HG02884 (cell line): ENCODE measurements at regions not wholly inside any gene's neighbourhood (a gene's known extent, or its start where the extent isn't known, plus 50 kb on each side); places are given as distances from the start of the nearest gene placed in this dataset.

Experiments used
- ATAC-seq: cut with Tn5 transposase; IDR thresholded peaks from one replicate; pipeline ENCODE4 v1.9.1; 2021; ENCODE audit warnings: mild to moderate bottlenecking, moderate library complexity; ENCODE audit not compliant: unreplicated experiment

- ATAC-seq, result no peak
These were observed 501.7 kb upstream of the STXBP6 start for GRCh38 chr14:25551674-25552073.

GRCh38 chr14:25546826-25547225, 496.9 kb upstream of the STXBP6 start:
- ATAC-seq, result no peak

GRCh38 chr14:25537846-25538455, 488.0 kb upstream of the STXBP6 start:
- ATAC-seq, result no peak

GRCh38 chr14:25526290-25526689, 476.3 kb upstream of the STXBP6 start:
- no peak for ATAC-seq

- no peak for ATAC-seq
These were observed 473.0 kb upstream of the STXBP6 start for GRCh38 chr14:25522926-25523325.

GRCh38 chr14:25522116-25522515, 472.2 kb upstream of the STXBP6 start:
- no peak for ATAC-seq

GRCh38 chr14:25521616-25522015, 471.7 kb upstream of the STXBP6 start:
- no peak for ATAC-seq

- ATAC-seq, result no peak
These were observed 470.9 kb upstream of the STXBP6 start for GRCh38 chr14:25520821-25521220.

GRCh38 chr14:25518364-25518763, 468.4 kb upstream of the STXBP6 start:
- ATAC-seq, result no peak

GRCh38 chr14:25516838-25517237, 466.9 kb upstream of the STXBP6 start:
- no peak for ATAC-seq

- no peak for ATAC-seq
These were observed 458.9 kb upstream of the STXBP6 start for GRCh38 chr14:25508845-25509244.

- ATAC-seq, result no peak
These were observed 451.8 kb upstream of the STXBP6 start for GRCh38 chr14:25501749-25502148.

GRCh38 chr14:25488961-25489360, 439.0 kb upstream of the STXBP6 start:
- ATAC-seq, result no peak

- ATAC-seq, result no peak
These were observed 435.4 kb upstream of the STXBP6 start for GRCh38 chr14:25485381-25485780.

- no peak for ATAC-seq
These were observed 435.0 kb upstream of the STXBP6 start for GRCh38 chr14:25484906-25485305.

GRCh38 chr14:25484235-25484634, 434.3 kb upstream of the STXBP6 start:
- ATAC-seq, result no peak

- no peak for ATAC-seq
These were observed 427.6 kb upstream of the STXBP6 start for GRCh38 chr14:25477316-25478098.

GRCh38 chr14:25472700-25473099, 422.8 kb upstream of the STXBP6 start:
- ATAC-seq, result no peak

- no peak for ATAC-seq
These were observed 414.8 kb upstream of the STXBP6 start for GRCh38 chr14:25464772-25465171.

GRCh38 chr14:25464078-25464477, 414.1 kb upstream of the STXBP6 start:
- ATAC-seq, result no peak

GRCh38 chr14:25463480-25463879, 413.5 kb upstream of the STXBP6 start:
- no peak for ATAC-seq

GRCh38 chr14:25461780-25462179, 411.8 kb upstream of the STXBP6 start:
- no peak for ATAC-seq

- no peak for ATAC-seq
These were observed 394.4 kb upstream of the STXBP6 start for GRCh38 chr14:25444381-25444780.
